Skeletal muscle tissue (tissue), 3 donors: ENCODE measurements at regions not wholly inside any gene's neighbourhood (a gene's known extent, or its start where the extent isn't known, plus 50 kb on each side); places are given as distances from the start of the nearest gene placed in this dataset.
A peak's percentile ranks its signal among the peaks of the same experiment; 100 is the strongest.

Source experiments
- H3K27ac ChIP-seq: one replicate; pipeline ENCODE4 v1.7.0; 2013; ENCODE audit warnings: mild to moderate bottlenecking, low read depth, low read length, inconsistent platforms
- H3K27me3 ChIP-seq, 3 donors: one replicate each; pipeline ENCODE4 v1.7.0; 2013; ENCODE audit warnings: low read length in 3 of 3; ENCODE audit not compliant: control insufficient read depth in 3 of 3, insufficient read depth in 3 of 3
- H3K36me3 ChIP-seq, 3 donors: one replicate each; pipeline ENCODE4 v1.7.0; 2013; ENCODE audit warnings: low read length in 3 of 3; ENCODE audit not compliant: control insufficient read depth in 3 of 3, insufficient read depth in 3 of 3
- H3K4me1 ChIP-seq, 3 donors: one replicate each; pipeline ENCODE4 v1.7.0; 2013; ENCODE audit warnings: low read length in 3 of 3, mild to moderate bottlenecking in 3 of 3; ENCODE audit not compliant: control insufficient read depth in 3 of 3, insufficient read depth in 3 of 3
- H3K4me3 ChIP-seq, 3 donors: one replicate each; pipeline ENCODE4 v1.7.0; 2013; ENCODE audit warnings: low read length in 3 of 3
- H3K9ac ChIP-seq, 3 donors: one replicate each; pipeline ENCODE4 v1.7.0; 2013; ENCODE audit warnings: low read length in 3 of 3, mild to moderate bottlenecking in 3 of 3, moderate library complexity in 2 of 3, low read depth in 1 of 3
- H3K9me3 ChIP-seq, 3 donors: one replicate each; pipeline ENCODE4 v1.7.0; 2013; ENCODE audit warnings: low read length in 3 of 3; ENCODE audit not compliant: control insufficient read depth in 3 of 3
- donor health status: Osteomylitis.

DNA sequence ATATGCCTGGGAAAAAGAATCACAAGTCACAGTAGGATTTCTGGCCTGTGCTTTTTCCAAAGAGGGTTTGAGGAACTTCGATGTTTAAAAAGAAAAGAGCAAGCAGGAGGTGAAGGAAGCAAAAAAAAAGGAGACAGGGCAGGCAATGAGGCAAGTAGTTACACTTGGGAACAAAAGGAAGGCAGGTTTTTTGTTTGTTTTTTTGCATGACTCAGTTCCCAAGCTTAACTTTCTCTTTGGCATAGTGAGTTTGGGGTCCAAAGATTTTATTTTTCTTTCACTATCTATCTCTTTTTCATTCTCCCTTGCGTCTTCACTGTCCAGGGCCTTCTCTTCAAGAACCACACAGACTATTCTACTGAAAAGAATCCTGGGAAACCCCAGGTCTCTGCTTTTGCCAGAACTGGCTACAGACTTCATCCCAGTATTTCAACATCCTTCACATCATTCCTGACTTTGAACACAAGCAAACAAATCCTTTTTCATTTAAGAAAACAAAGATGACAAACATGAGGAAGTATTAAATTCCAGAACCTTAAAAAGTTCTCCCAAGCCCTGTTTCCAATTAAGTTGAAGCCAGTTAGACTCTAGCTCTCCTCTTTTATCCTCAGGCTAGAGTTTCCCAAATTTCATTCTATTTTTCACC, 210.7 kb upstream of the RND3 start:
- Histone ChIP-seq H3K27me3 (no peaks in the 10 kb centered on the region), H3K9me3 (no peaks in the 10 kb centered on the region), H3K36me3 (no peaks in the 10 kb centered on the region), H3K4me3 (no peak overlapping the region), H3K27ac (peak overlapping the region; percentile 36), H3K4me1 (no peaks in the 10 kb centered on the region), H3K9ac (no peak overlapping the region)

DNA sequence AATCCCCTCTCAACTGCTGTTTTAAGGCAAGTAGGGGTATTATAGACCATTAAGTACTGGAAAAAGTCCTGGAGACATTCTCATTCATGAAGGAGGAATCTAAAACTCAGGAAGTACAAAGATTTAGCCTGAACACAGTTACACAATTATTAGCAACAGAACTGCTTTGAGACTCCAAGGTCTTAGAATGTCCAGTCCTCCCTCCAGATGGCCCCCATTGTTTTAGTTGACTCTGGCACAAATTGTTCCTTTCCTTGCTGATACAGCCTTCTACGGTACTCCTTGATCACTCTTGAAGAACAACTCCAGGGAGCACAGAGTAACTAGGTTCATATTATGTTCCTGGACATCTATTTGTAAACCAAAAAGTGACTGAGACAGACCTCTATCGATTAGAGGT, 210.1 kb upstream of the RND3 start:
- peak overlapping the region; percentile 36 for H3K27ac ChIP-seq
- H3K27me3 ChIP-seq = no peaks in the 10 kb centered on the region
- H3K36me3 ChIP-seq = no peaks in the 10 kb centered on the region
- no peaks in the 10 kb centered on the region for H3K4me1 ChIP-seq
- H3K9me3 ChIP-seq = no peaks in the 10 kb centered on the region
- H3K4me3 ChIP-seq = no peak overlapping the region
- no peak overlapping the region for H3K9ac ChIP-seq

DNA sequence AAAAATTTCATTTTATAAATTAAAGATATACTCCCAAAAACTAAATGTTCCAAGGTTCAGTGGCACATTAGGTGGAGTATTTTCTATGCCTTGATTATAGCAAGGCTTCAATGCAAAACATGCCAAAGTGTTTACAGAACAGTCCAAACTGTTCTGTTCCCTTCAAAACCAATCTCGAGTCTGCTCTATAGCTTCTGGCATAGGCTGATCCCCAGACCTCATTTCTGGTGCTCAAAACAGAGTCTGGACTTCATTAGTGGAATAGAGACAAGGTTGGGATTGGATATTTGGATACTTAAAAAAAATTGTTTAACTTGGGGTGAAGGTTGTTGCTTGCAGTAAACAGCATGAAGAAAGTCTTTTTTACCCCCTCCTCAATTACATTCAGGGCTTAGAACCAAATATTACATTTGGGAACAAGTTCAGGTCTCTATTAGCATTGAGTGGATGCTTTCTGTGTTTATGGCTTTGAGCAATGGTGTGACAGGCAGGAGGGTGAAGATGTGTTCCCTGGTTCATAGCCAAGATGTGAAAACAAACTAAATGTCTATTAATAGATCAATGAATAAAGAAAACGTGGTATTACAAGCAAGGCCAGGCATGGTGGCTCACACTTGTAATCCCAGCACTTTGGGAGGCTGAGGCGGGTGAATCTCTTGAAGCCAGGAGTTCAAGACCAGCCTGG, 208.1 kb upstream of the RND3 start:
- Histone ChIP-seq H3K36me3 (no peaks in the 10 kb centered on the region), H3K27ac (no peak overlapping the region), H3K9me3 (no peaks in the 10 kb centered on the region), H3K4me3 (no peak overlapping the region), H3K4me1 (no peaks in the 10 kb centered on the region), H3K27me3 (no peaks in the 10 kb centered on the region), H3K9ac (no peak overlapping the region)

DNA sequence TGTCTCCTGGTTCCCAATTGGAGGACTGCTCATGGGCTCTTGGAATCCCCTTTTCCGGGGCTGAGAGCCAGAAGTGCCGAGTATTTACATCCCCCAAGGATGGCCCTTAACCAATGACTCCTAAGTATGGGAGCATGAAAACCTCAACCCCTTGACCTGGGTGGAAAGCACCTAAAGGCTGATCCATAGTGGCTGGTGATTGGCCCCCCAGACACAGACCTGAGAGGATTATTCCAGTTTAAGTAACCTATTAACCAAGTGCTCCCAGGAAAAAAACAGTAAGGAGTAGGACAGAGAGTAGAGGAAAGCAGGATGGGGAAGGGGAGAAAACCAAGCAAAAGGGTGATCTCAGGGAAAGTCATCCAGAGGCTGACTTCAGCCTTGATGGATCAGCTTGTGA, 206.1 kb upstream of the RND3 start:
- H3K9ac ChIP-seq = no peak overlapping the region

DNA sequence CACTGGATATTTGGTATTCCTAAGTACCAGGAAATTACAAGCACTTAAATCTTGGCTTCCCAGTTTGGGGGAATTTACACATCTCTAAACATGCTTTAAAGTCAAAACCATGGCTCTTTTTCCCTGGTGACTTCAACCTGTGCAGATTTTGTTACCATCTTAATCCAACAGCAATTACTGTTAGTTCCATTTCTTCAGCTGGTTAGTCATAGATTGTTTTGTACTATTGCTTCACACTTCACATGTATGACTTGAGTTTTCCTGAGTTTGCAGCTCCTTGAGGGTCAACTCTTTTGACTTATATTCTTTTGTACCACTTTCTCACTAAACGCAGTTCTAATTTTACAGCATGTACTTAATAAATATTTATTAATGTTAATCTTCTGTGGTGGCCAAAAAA, 203.4 kb upstream of the RND3 start:
- H3K4me1 ChIP-seq = no peaks in the 10 kb centered on the region
- H3K36me3 ChIP-seq = no peaks in the 10 kb centered on the region
- no peaks in the 10 kb centered on the region for H3K27me3 ChIP-seq
- no peak overlapping the region for H3K4me3 ChIP-seq
- no peaks in the 10 kb centered on the region for H3K9me3 ChIP-seq
- H3K27ac ChIP-seq = no peak overlapping the region
- no peak overlapping the region for H3K9ac ChIP-seq

More for the DNA sequence above, 206.1 kb upstream of the RND3 start:
- no peaks in the 10 kb centered on the region for H3K27me3 ChIP-seq
- H3K4me3 ChIP-seq = no peak overlapping the region
- H3K9me3 ChIP-seq = no peaks in the 10 kb centered on the region
- H3K27ac ChIP-seq = no peak overlapping the region
- H3K36me3 ChIP-seq = no peaks in the 10 kb centered on the region
- H3K4me1 ChIP-seq = no peaks in the 10 kb centered on the region

DNA sequence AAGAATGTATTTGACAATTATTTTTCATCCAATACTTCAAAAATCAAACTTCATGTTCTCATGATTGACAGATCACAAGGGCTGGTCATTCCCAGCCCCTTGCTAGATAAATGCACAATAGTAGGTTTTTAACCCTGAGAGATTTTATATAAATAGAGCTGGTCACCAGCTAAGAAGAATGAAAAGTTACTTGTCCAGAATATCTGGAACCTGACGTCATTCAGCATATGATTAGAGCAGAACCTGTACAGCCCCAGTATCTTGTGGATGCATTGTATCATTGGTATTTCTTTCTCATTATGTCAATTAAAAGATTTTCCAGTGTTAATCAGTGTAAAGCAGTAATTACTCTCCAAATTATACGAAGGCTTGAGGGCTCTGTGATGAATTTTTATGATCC, 202.8 kb upstream of the RND3 start:
- H3K9me3 ChIP-seq = no peaks in the 10 kb centered on the region
- H3K27ac ChIP-seq = no peak overlapping the region
- H3K9ac ChIP-seq = no peak overlapping the region
- no peaks in the 10 kb centered on the region for H3K4me1 ChIP-seq
- H3K27me3 ChIP-seq = no peaks in the 10 kb centered on the region
- no peak overlapping the region for H3K4me3 ChIP-seq
- H3K36me3 ChIP-seq = no peaks in the 10 kb centered on the region

DNA sequence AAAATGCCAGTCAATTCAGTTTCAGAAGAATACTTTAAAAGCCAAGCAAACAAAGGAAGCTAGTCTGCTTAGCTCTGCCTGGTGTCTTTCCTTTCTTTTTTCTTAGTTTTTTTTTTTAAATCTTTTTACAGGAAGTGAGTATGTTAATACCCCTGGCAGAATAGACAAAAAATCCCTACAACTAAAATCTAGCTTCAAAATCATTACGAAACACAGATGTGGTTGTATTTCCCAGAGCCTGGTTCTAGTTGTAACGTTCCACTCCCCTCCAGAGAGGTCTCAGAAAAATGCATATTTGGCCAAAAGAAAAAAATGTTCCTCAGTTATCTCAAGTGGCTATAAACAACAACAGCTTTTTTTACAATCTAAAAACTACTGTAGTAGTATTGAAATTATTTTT, 202.1 kb upstream of the RND3 start:
- Histone ChIP-seq H3K4me3 (no peak overlapping the region), H3K9ac (no peak overlapping the region), H3K27me3 (no peaks in the 10 kb centered on the region), H3K36me3 (no peaks in the 10 kb centered on the region), H3K27ac (no peak overlapping the region), H3K4me1 (no peaks in the 10 kb centered on the region), H3K9me3 (no peaks in the 10 kb centered on the region)

DNA sequence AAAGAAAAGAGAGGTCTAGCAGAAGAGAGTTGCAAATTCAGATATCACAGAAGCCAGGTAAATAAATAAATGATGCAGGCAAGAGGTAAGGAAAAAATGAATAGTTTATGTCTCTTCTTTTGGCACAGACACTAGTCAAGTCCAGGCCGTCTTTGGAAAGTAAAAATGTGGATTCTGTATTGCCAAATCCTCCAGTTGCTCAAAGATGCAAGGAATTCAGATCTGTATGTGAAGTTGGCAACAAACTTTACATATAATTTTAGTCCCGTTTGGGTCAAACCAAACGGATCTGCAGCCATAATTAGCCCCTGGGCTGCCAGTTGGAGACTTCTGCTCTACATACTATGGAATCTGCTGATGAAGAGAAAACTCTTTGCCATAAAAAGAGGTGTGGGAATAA, 200.5 kb upstream of the RND3 start:
- Histone ChIP-seq H3K27ac (no peak overlapping the region), H3K9ac (no peak overlapping the region), H3K9me3 (no peaks in the 10 kb centered on the region), H3K27me3 (no peaks in the 10 kb centered on the region), H3K36me3 (no peaks in the 10 kb centered on the region), H3K4me1 (no peaks in the 10 kb centered on the region), H3K4me3 (no peak overlapping the region)

DNA sequence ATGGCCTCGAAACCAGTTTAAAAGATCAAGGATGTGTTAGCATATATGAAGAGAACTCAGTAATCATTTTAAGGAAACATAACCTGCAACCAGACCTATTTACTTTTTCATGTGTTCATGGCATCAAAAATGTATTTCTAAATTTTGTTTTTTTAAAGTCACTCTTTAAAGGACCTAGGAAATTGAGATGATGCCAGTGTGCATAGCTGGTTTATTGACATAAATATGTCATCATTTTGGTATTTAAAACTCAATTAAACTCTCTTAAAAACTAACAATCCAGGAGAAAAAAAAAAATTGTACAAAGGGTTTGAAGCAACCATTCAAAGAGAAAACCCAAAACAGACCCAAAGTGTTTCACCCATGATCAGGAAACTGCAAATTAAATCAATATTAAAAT, 198.9 kb upstream of the RND3 start:
- H3K9ac ChIP-seq = no peak overlapping the region
- no peak overlapping the region for H3K27ac ChIP-seq
- no peaks in the 10 kb centered on the region for H3K36me3 ChIP-seq
- no peaks in the 10 kb centered on the region for H3K27me3 ChIP-seq
- no peaks in the 10 kb centered on the region for H3K4me1 ChIP-seq
- no peaks in the 10 kb centered on the region for H3K9me3 ChIP-seq
- H3K4me3 ChIP-seq = no peak overlapping the region

DNA sequence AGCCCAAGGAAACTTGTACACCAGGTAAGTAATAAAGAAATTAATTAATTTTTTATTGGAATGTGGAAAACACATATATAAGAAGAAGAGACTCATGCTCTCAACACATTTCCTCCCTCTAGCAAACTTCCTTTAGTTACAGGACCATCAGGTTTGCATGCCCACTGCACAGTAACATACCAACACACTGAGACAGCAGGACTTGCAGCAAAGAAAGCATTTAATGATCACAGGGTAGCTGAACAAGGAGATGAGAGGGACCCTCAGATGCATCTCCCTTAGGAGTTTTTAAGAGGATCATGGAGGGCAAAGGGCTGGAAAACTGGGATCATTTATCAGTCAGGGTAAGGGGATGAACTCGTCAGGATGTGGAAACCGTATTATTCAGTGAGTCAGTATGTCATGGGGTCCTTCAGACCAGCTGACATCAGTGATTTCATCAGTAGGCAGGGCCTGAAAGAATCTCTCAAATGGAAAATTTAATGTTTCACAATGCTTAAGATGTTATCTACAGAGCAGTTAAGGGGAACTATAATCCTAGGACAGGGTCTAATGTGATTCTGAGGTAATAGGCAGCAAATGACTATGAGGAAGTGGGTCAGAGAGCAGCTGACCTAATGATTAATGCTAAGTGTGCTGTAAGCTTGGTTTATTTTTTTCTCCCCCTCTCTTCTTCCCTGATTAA, 193.8 kb upstream of the RND3 start:
- H3K4me1 ChIP-seq = no peaks in the 10 kb centered on the region
- no peak overlapping the region for H3K27ac ChIP-seq
- no peak overlapping the region for H3K4me3 ChIP-seq
- H3K36me3 ChIP-seq = no peaks in the 10 kb centered on the region
- no peak overlapping the region for H3K9ac ChIP-seq
- H3K27me3 ChIP-seq = no peaks in the 10 kb centered on the region
- H3K9me3 ChIP-seq = no peaks in the 10 kb centered on the region
